GM21786 (cell line): ENCODE measurements at regions not wholly inside any gene's neighbourhood (a gene's known extent, or its start where the extent isn't known, plus 50 kb on each side); places are given as distances from the start of the nearest gene placed in this dataset.

Source experiments
- ATAC-seq: cut with Tn5 transposase; IDR thresholded peaks from one replicate; pipeline ENCODE4 v1.9.1; 2021; ENCODE audit not compliant: unreplicated experiment

- ATAC-seq = no peak
Observed at GRCh38 chr10:83926606-83927005, 212.7 kb upstream of the GHITM start.

- ATAC-seq = no peak
Observed at GRCh38 chr10:83927166-83927565, 212.1 kb upstream of the GHITM start.

- ATAC-seq = no peak
Observed at GRCh38 chr10:83929399-83929798, 209.9 kb upstream of the GHITM start.

- no peak for ATAC-seq
Observed at GRCh38 chr10:83931669-83932068, 207.6 kb upstream of the GHITM start.

GRCh38 chr10:83932245-83932644 is 207.1 kb upstream of the GHITM start:
- no peak for ATAC-seq

- ATAC-seq = no peak
Observed at GRCh38 chr10:83934062-83934461, 205.2 kb upstream of the GHITM start.

GRCh38 chr10:83934641-83935338 is 204.5 kb upstream of the GHITM start:
- ATAC-seq = no peak

GRCh38 chr10:83935339-83935736 is 204.0 kb upstream of the GHITM start:
- no peak for ATAC-seq

- ATAC-seq = no peak
Observed at GRCh38 chr10:83935911-83936310, 203.4 kb upstream of the GHITM start.

- ATAC-seq = no peak
Observed at GRCh38 chr10:83937161-83937560, 202.1 kb upstream of the GHITM start.

GRCh38 chr10:83937826-83938225 is 201.5 kb upstream of the GHITM start:
- no peak for ATAC-seq

GRCh38 chr10:83941189-83941588 is 198.1 kb upstream of the GHITM start:
- no peak for ATAC-seq

- ATAC-seq = no peak
Observed at GRCh38 chr10:83942410-83942809, 196.9 kb upstream of the GHITM start.

- ATAC-seq = no peak
Observed at GRCh38 chr10:83943049-83943448, 196.3 kb upstream of the GHITM start.

- ATAC-seq = no peak
Observed at GRCh38 chr10:83943920-83944319, 195.4 kb upstream of the GHITM start.

GRCh38 chr10:83945982-83946718 is 193.2 kb upstream of the GHITM start:
- ATAC-seq = no peak

GRCh38 chr10:83952314-83952713 is 187.0 kb upstream of the GHITM start:
- no peak for ATAC-seq

GRCh38 chr10:83953589-83953988 is 185.7 kb upstream of the GHITM start:
- no peak for ATAC-seq

GRCh38 chr10:83954193-83954799 is 185.0 kb upstream of the GHITM start:
- ATAC-seq = no peak

GRCh38 chr10:83955406-83955805 is 183.9 kb upstream of the GHITM start:
- ATAC-seq = no peak

- ATAC-seq = no peak
Observed at GRCh38 chr10:83957168-83957947, 182.0 kb upstream of the GHITM start.
